GM23338 (cell line): ENCODE measurements at regions not wholly inside any gene's neighbourhood (a gene's known extent, or its start where the extent isn't known, plus 50 kb on each side); places are given as distances from the start of the nearest gene placed in this dataset.

ENCODE experiments used
- ATAC-seq: fragments of 200-7000 bp; cut with Tn5 transposase; 3 replicates; pipeline ENCODE4 v1.9.1; 2020
- DNase-seq: peaks from one replicate; pipeline ENCODE4 v3.0.0-alpha.2; 2015; ENCODE audit warnings: low spot score
- H2AFZ ChIP-seq: fragments of 200-600 bp; sonication (generic); 2 replicates; pipeline ENCODE4 v1.8.0; 2016; ENCODE audit warnings: antibody characterized with exemption, mild to moderate bottlenecking, moderate library complexity
- H3F3A ChIP-seq: fragments of 200-600 bp; sonication (generic); replicated peaks from 2 replicates; pipeline ENCODE4 v1.8.0; 2017; ENCODE audit warnings: antibody characterized with exemption, mixed run types, low read depth
- H3K27ac ChIP-seq: fragments of 200-600 bp; sonication (generic); 2 replicates; pipeline ENCODE4 v1.6.1; 2016; ENCODE audit warnings: low read depth
- H3K27me3 ChIP-seq: fragments of 200-600 bp; sonication (generic); 2 replicates; pipeline ENCODE4 v1.8.0; 2016; ENCODE audit warnings: mild to moderate bottlenecking, mixed run types, moderate library complexity; ENCODE audit not compliant: insufficient read depth
- H3K36me3 ChIP-seq: fragments of 200-600 bp; sonication (generic); 2 replicates; pipeline ENCODE4 v1.8.0; 2016; ENCODE audit warnings: mild to moderate bottlenecking; ENCODE audit not compliant: insufficient read depth
- H3K4me1 ChIP-seq: fragments of 200-600 bp; sonication (generic); 2 replicates; pipeline ENCODE4 v1.8.0; 2016; ENCODE audit warnings: mild to moderate bottlenecking, moderate library complexity; ENCODE audit not compliant: insufficient read depth
- H3K4me2 ChIP-seq: fragments of 200-600 bp; sonication (generic); 2 replicates; pipeline ENCODE4 v1.7.1; 2017; ENCODE audit warnings: mixed run types
- H3K4me3 ChIP-seq: fragments of 200-600 bp; sonication (generic); 2 replicates; pipeline ENCODE4 v1.6.1; 2016; ENCODE audit warnings: mixed run types
- H3K79me2 ChIP-seq: fragments of 200-600 bp; sonication (generic); replicated peaks from 2 replicates; pipeline ENCODE4 v1.8.0; 2017; ENCODE audit warnings: mild to moderate bottlenecking; ENCODE audit not compliant: insufficient read depth
- H3K9me2 ChIP-seq: fragments of 200-600 bp; sonication (generic); 2 replicates; pipeline ENCODE4 v1.8.0; 2017; ENCODE audit not compliant: insufficient read depth
- H4K20me1 ChIP-seq: fragments of 200-600 bp; sonication (generic); replicated peaks from 2 replicates; pipeline ENCODE4 v1.8.0; 2017; ENCODE audit warnings: mild to moderate bottlenecking; ENCODE audit not compliant: insufficient read depth
- H3K27ac Mint-ChIP-seq: 2 replicates; pipeline ENCODE4 v1.8.0; 2020; ENCODE audit warnings: inconsistent platforms, mild to moderate bottlenecking, moderate library complexity, mixed read lengths
- H3K27me3 Mint-ChIP-seq: 3 replicates; pipeline ENCODE4 v1.8.0; 2022; ENCODE audit warnings: low read depth, mild to moderate bottlenecking, moderate library complexity, mixed read lengths, inconsistent platforms; ENCODE audit not compliant: insufficient read depth, poor library complexity
- H3K36me3 Mint-ChIP-seq: 3 replicates; pipeline ENCODE4 v1.8.0; 2021; ENCODE audit warnings: low read depth, mild to moderate bottlenecking, inconsistent platforms, moderate library complexity, mixed read lengths
- H3K4me1 Mint-ChIP-seq: 3 replicates; pipeline ENCODE4 v1.8.0; 2020; ENCODE audit warnings: mild to moderate bottlenecking, inconsistent platforms, mixed read lengths
- H3K4me3 Mint-ChIP-seq: 3 replicates; pipeline ENCODE4 v1.8.0; 2021; ENCODE audit warnings: moderate library complexity, mild to moderate bottlenecking, inconsistent platforms, mixed read lengths
- H3K9me3 Mint-ChIP-seq: 3 replicates; pipeline ENCODE4 v1.8.0; 2020; ENCODE audit warnings: moderate library complexity, mild to moderate bottlenecking, inconsistent platforms, mixed read lengths
- CREB1 ChIP-seq: fragments of 250-450 bp; sonication (Bioruptor Pico); IDR thresholded peaks from 2 replicates; pipeline ENCODE4 v1.5.0; 2020; ENCODE audit warnings: low read depth, mild to moderate bottlenecking, moderate library complexity
- CTCF ChIP-seq, 2 experiments: fragments of 200-600 bp in 1 of 2; sonication (generic) in 1 of 2; conservative IDR thresholded peaks; 2 replicates each; pipeline versions ENCODE4 v1.5.1 to v1.6.1; 2016 to 2017; ENCODE audit warnings: antibody characterized with exemption in 2 of 2, low read depth in 2 of 2, mild to moderate bottlenecking in 2 of 2, moderate library complexity in 1 of 2
- ETS1 ChIP-seq: IDR thresholded peaks from 2 replicates; pipeline ENCODE4 v1.6.1; 2016; ENCODE audit warnings: antibody characterized with exemption
- EZH2 ChIP-seq: fragments of 200-600 bp; sonication (generic); IDR thresholded peaks from one replicate; pipeline ENCODE4 v1.8.0; 2017; ENCODE audit warnings: antibody characterized with exemption, mild to moderate bottlenecking, low read depth; ENCODE audit not compliant: unreplicated experiment
- EZH2phosphoT487 ChIP-seq: fragments of 200-600 bp; sonication (generic); IDR thresholded peaks from one replicate; pipeline ENCODE4 v1.8.1; 2018; ENCODE audit warnings: antibody characterized with exemption; ENCODE audit not compliant: unreplicated experiment
- JUNB ChIP-seq: IDR thresholded peaks from one replicate; pipeline ENCODE4 v1.6.1; 2016; ENCODE audit warnings: antibody characterized with exemption; ENCODE audit not compliant: unreplicated experiment
- NANOG ChIP-seq: IDR thresholded peaks from 2 replicates; pipeline ENCODE4 v1.6.1; 2016; ENCODE audit warnings: antibody characterized with exemption, borderline replicate concordance
- STAT1 ChIP-seq: IDR thresholded peaks from one replicate; pipeline ENCODE4 v1.6.1; 2016; ENCODE audit warnings: antibody characterized with exemption; ENCODE audit not compliant: unreplicated experiment
- ZNF114 ChIP-seq: fragments of 250-450 bp; sonication (Bioruptor Pico); IDR thresholded peaks from 2 replicates; pipeline ENCODE4 v1.5.0; 2020; ENCODE audit warnings: mild to moderate bottlenecking, moderate library complexity
- ZNF462 ChIP-seq: fragments of 250-450 bp; sonication (Bioruptor Pico); IDR thresholded peaks from 2 replicates; pipeline ENCODE4 v1.5.0; 2020; ENCODE audit warnings: mild to moderate bottlenecking, moderate library complexity

GRCh38 chr10:81073155-81073554, 535.5 kb downstream of the SH2D4B start:
- Histone ChIP-seq H3K27me3 (no peaks in the 10 kb centered on the region), H3K4me3 (no peak overlapping the region), H3K27ac (no peak overlapping the region), H3K79me2 (no peaks in the 10 kb centered on the region), H4K20me1 (no peaks in the 10 kb centered on the region), H3K36me3 (no peaks in the 10 kb centered on the region), H3K4me1 (no peaks in the 10 kb centered on the region), H3K9me2 (no peaks in the 10 kb centered on the region), H3K4me2 (no peak overlapping the region), H2AFZ (no peak overlapping the region), H3F3A (no peaks in the 10 kb centered on the region)
- no peak for ATAC-seq
- H3K4me3 Mint-ChIP-seq: no peak overlapping the region
- no peaks in the 10 kb centered on the region for H3K9me3 Mint-ChIP-seq
- TF ChIP-seq EZH2 (no peak), EZH2phosphoT487 (no peak), STAT1 (no peak), ZNF114 (CRISPR knock-in tag) (no peak), NANOG (no peak), ETS1 (no peak), ZNF462 (CRISPR knock-in tag) (no peak), CREB1 (CRISPR knock-in tag) (no peak), CTCF (conservative IDR thresholded peaks at IDR 0.05; ENCODE audit: low read depth in 2 of 2) (no peak), JUNB (no peak)
- no peak overlapping the region for H3K27ac Mint-ChIP-seq
- DNase-seq: no peak
- no peaks in the 10 kb centered on the region for H3K27me3 Mint-ChIP-seq
- no peaks in the 10 kb centered on the region for H3K36me3 Mint-ChIP-seq
- no peaks in the 10 kb centered on the region for H3K4me1 Mint-ChIP-seq
